Thymus (tissue), 11 donors: ENCODE measurements at regions not wholly inside any gene's neighbourhood (a gene's known extent, or its start where the extent isn't known, plus 50 kb on each side); places are given as distances from the start of the nearest gene placed in this dataset.

Experiments used
- DNase-seq, 9 donors: peaks; one replicate each; pipeline ENCODE4 v3.0.0-alpha.2; 2013; ENCODE audit warnings: low spot score in 9 of 9, low read depth in 6 of 9, missing footprints in 1 of 9
- H3K27ac ChIP-seq, 2 donors: one replicate each; pipeline ENCODE4 v1.5.1; 2013; ENCODE audit warnings: control low read depth in 1 of 2, low read depth in 1 of 2, low read length in 1 of 2, mild to moderate bottlenecking in 1 of 2, moderate library complexity in 1 of 2
- H3K27me3 ChIP-seq, 2 donors: one replicate each; pipeline ENCODE4 v1.5.1; 2013; ENCODE audit warnings: low read length in 1 of 2; ENCODE audit not compliant: control insufficient read depth in 2 of 2, insufficient read depth in 1 of 2
- H3K36me3 ChIP-seq, 2 donors: one replicate each; pipeline ENCODE4 v1.5.1; 2013; ENCODE audit warnings: low read length in 1 of 2, mild to moderate bottlenecking in 1 of 2, moderate library complexity in 1 of 2; ENCODE audit not compliant: control insufficient read depth in 2 of 2, insufficient read depth in 2 of 2
- H3K4me1 ChIP-seq, 2 donors: one replicate each; pipeline ENCODE4 v1.5.1; 2013; ENCODE audit warnings: low read length in 2 of 2; ENCODE audit not compliant: control insufficient read depth in 2 of 2, insufficient read depth in 2 of 2
- H3K4me3 ChIP-seq, 2 donors: one replicate each; pipeline ENCODE4 v1.5.1; 2013; ENCODE audit warnings: low read length in 2 of 2, control low read depth in 1 of 2, mild to moderate bottlenecking in 1 of 2
- H3K9me3 ChIP-seq, 2 donors: one replicate each; pipeline ENCODE4 v1.5.1; 2013; ENCODE audit warnings: low read length in 1 of 2, mild to moderate bottlenecking in 1 of 2; ENCODE audit not compliant: control insufficient read depth in 2 of 2, insufficient read depth in 1 of 2
- WGBS: extraction: QIAGEN DNeasy Blood & Tissue Kit; methylation state at CpG from one replicate; pipeline ENCODE4 v1.1.7; 2013; 5-methylcytosine and 5-hydroxymethylcytosine counted together
- donor health status: healthy.

DNA sequence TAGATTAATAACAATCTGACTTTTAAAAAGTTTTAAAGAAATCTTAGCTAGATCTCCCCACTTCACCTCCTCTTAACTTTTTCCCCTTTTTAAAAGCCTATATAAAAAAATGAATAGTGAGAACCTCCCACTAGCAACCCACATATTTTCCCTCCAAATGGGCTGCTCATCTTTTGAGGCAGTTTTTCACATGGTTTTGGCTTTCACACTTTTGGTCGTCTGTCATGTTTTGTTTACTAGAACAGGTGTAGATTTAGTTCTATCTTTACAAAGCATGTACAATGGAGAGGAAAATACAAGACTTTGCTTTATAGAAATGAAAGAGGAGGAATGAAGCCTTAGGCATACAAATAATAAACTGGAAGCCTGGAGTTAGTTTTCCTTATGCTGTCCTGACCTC lies 126.7 kb upstream of the EOMES start:
- Histone ChIP-seq H3K4me1 (no peaks in the 10 kb centered on the region), H3K27me3 (no peaks in the 10 kb centered on the region), H3K36me3 (no peaks in the 10 kb centered on the region), H3K9me3 (peaks cover 0 to 4% of the 10 kb centered on the region in 2 donors), H3K4me3 (no peak overlapping the region), H3K27ac (no peak overlapping the region)
- WGBS, result 82% methylated on average over 1 of the region's 1 CpG
- DNase-seq, result no peak

DNA sequence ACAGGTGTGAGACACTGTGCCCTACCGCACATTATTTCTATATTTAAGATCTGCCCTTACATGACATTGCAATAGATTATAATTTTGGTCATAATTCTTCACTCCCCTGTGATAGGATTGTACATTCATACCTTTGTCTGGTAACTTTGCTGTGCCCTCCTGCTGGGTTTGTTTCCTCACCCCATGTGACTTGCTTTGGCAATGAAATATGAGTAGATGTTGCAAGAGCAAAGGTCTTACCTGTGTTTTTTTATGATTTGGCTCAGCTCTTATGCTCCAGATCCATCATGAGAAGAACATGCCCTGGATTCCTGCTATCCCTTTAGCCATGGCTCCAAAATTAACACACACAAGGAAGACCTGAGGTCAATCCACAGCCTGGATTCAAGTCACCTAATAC lies 137.7 kb upstream of the EOMES start:
- no peaks in the 10 kb centered on the region for H3K27me3 ChIP-seq
- DNase-seq, result no peak
- no peaks in the 10 kb centered on the region for H3K9me3 ChIP-seq
- H3K4me1 ChIP-seq, result peaks cover 0 to 5% of the 10 kb centered on the region in 2 donors
- H3K4me3 ChIP-seq, result no peak overlapping the region
- no peak overlapping the region for H3K27ac ChIP-seq
- H3K36me3 ChIP-seq, result no peaks in the 10 kb centered on the region
- 100% methylated on average over 1 of the region's 1 CpG for WGBS

GRCh38 chr3:27861046-27862036 lies 139.2 kb upstream of the EOMES start:
- WGBS, result 75% methylated on average over 6 of the region's 6 CpGs
- no peak overlapping the region for H3K4me3 ChIP-seq
- peak in 6 of 9 donors; percentile 18 to 73 (median 25) for DNase-seq
- H3K4me1 ChIP-seq, result peaks cover 0 to 5% of the 10 kb centered on the region in 2 donors
- no peaks in the 10 kb centered on the region for H3K36me3 ChIP-seq
- no peaks in the 10 kb centered on the region for H3K27me3 ChIP-seq
- H3K9me3 ChIP-seq, result no peaks in the 10 kb centered on the region
- peak overlapping the region in 1 of 2 donors; percentile 13 for H3K27ac ChIP-seq

DNA sequence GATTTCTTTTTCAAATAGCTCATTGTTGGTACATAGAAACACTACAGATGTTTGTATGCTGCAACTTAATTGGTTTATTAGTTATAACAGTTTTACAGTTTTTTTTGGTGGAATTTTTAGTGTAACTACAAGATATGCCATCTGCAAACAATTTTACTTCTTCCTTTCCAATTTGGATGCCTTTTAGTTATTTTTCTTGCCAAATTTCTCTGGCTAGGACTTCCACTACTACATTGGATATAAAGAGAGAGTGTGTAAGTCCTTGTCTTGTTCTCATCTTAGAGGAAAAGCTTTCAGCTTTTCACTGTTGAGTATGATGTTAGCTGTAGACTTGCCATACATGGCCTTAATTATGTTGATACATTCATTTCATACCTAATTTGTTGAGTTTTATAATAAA lies 143.6 kb upstream of the EOMES start:
- no peaks in the 10 kb centered on the region for H3K27me3 ChIP-seq
- H3K4me1 ChIP-seq, result peaks cover 0 to 5% of the 10 kb centered on the region in 2 donors
- DNase-seq, result no peak
- no peak overlapping the region for H3K27ac ChIP-seq
- H3K36me3 ChIP-seq, result no peaks in the 10 kb centered on the region
- H3K4me3 ChIP-seq, result no peak overlapping the region
- H3K9me3 ChIP-seq, result peaks cover 0 to 4% of the 10 kb centered on the region in 2 donors

GRCh38 chr3:27869152-27869551 lies 147.0 kb upstream of the EOMES start:
- H3K4me1 ChIP-seq, result no peaks in the 10 kb centered on the region
- H3K9me3 ChIP-seq, result peaks cover 0 to 4% of the 10 kb centered on the region in 2 donors
- no peak overlapping the region for H3K27ac ChIP-seq
- H3K27me3 ChIP-seq, result no peaks in the 10 kb centered on the region
- no peak overlapping the region for H3K4me3 ChIP-seq
- H3K36me3 ChIP-seq, result no peaks in the 10 kb centered on the region
- DNase-seq, result no peak

DNA sequence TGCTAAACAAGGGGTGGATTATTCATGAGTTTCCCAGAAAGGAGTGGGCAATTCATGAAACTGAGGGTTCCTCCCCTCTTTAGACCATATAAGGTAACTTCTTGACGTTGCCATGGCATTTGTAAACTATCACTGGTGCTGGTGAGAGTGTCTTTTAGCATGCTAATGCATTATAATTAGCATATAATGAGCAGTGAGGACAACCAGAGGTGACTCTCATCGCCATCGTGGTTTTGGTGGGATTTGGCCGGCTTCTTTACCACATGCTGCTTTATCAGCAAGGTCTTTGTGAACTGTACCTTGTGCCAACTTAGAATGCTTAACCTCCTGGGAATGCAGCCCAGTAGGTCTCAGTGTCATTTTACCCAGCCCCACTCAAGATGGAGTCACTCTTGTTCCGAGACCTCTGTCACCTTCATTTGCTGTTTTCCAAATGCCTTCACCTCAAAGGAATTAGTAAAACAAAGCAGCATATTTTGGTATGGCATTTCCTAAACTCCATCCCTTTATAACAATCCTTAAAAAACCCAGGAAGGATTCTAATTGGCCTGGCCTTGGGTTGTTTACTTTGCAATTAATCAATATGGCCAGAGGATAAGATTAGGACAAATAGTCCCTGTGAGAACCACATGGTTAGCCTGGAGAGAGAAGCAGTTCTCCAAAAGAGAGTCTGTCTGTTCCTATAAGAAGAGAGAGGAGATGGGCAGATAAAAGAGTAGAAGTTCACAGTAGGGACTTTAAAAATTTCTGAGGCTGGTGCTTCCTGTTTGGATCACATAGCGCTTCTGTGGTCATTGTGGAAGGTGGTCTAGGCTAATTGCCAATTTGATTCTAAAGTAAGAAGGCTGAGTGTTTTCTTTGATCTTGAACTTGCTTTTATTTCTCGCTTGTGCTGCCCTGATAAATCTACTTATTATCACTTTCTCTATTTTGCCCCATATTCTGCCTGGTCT lies 155.2 kb upstream of the EOMES start:
- Histone ChIP-seq H3K36me3 (no peaks in the 10 kb centered on the region), H3K9me3 (no peaks in the 10 kb centered on the region), H3K4me3 (no peak overlapping the region), H3K27ac (no peak overlapping the region), H3K4me1 (peaks cover 6 to 14% of the 10 kb centered on the region in 2 donors), H3K27me3 (no peaks in the 10 kb centered on the region)
- whole genome bisulfite sequencing, result 66% methylated on average over 7 of the region's 7 CpGs
- peak in 1 of 9 donors; percentile 9 for DNase-seq

DNA sequence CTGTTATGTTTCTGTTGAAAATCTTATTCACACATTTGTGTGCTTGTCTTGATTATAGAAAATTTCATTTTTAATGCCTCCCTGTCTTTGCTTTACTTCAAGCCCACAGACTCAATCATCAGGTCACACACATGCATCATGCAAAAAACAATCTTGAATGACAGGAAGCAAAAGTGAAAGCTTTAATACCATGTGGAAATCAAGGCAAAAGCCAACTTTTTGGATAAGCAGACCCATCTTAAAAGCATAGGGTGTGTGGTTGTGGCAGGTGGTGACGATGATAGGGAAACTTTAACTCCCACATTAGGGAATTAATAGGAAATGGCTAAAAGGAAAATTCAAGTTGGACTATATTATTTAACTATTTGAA lies 155.9 kb upstream of the EOMES start:
- WGBS, result 82% methylated on average over 1 of the region's 1 CpG
- no peaks in the 10 kb centered on the region for H3K27me3 ChIP-seq
- H3K4me1 ChIP-seq, result peaks cover 6 to 14% of the 10 kb centered on the region in 2 donors
- H3K9me3 ChIP-seq, result no peaks in the 10 kb centered on the region
- DNase-seq, result peak in 1 of 9 donors; percentile 19
- no peaks in the 10 kb centered on the region for H3K36me3 ChIP-seq
- no peak overlapping the region for H3K4me3 ChIP-seq
- no peak overlapping the region for H3K27ac ChIP-seq

DNA sequence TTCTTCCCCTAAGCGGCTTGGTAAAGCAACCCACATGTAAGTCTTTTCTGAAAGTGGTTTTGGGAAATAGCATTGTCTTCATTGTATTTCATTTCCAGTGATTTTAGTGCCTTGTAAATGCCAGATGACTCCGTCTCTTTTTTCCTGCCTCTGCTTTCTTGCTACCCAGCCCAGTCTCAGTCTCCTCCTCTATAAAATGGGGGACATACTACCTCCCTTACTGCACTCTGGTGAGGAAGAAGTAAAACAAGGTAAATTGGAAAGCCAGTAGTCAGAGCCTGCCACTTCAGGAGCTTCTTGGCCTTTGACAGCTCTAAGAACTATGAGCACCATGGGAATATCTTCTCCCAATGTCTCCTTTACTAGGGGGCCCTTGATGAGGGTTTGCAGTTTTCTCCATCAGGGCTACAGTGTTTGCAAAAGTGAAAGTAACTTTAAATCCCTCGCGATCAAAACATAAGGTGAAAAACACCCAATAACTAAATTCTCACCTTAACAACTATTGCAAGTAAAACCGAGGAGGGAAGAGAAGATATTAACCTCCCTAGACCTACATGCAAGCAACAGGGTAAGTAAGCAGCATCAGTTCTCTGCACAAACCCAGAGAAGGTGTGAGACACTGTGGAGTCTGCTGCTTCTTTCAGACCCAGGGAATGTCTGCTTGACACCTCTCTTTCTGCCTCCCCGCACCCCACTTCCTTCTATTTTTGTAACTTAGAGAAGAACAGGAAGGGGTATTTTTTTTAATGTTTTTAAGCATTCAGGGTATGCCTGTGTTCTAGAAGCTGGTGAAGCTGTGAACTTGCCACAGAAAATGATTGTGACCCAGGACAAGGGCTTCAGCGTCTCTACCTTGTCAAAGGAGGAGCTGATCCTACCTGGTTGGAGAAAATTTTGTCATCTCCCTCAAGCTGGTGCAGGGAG lies 159.1 kb upstream of the EOMES start:
- peak in 7 of 9 donors; percentile 31 to 73 (median 39) for DNase-seq
- Histone ChIP-seq H3K4me3 (peak overlapping the region; percentile 23 to 51), H3K4me1 (peaks cover 6 to 14% of the 10 kb centered on the region in 2 donors), H3K27me3 (no peaks in the 10 kb centered on the region), H3K36me3 (no peaks in the 10 kb centered on the region), H3K27ac (peak overlapping the region; percentile 60 to 82), H3K9me3 (no peaks in the 10 kb centered on the region)
- WGBS, result 21% methylated on average over 7 of the region's 7 CpGs
